Hepatocyte (in vitro differentiated cells): ENCODE measurements at regions not wholly inside any gene's neighbourhood (a gene's known extent, or its start where the extent isn't known, plus 50 kb on each side); places are given as distances from the start of the nearest gene placed in this dataset.

Experiments used
- DNase-seq: peaks from one replicate; pipeline ENCODE4 v3.0.0-alpha.2; 2016; ENCODE audit warnings: low spot score
- H2AFZ ChIP-seq: fragments of 200-600 bp; sonication (generic); 2 replicates; pipeline ENCODE4 v1.6.0; 2016; ENCODE audit warnings: antibody characterized with exemption, mild to moderate bottlenecking
- H3K27ac ChIP-seq: fragments of 200-600 bp; sonication (generic); 2 replicates; pipeline ENCODE4 v1.5.1; 2016; ENCODE audit warnings: mild to moderate bottlenecking
- H3K27me3 ChIP-seq: fragments of 200-600 bp; sonication (generic); 2 replicates; pipeline ENCODE4 v1.6.1; 2016
- H3K36me3 ChIP-seq: fragments of 200-600 bp; sonication (generic); replicated peaks from 2 replicates; pipeline ENCODE4 v1.5.1; 2016; ENCODE audit warnings: low read depth; ENCODE audit not compliant: insufficient read depth
- H3K4me1 ChIP-seq: fragments of 200-600 bp; sonication (generic); 2 replicates; pipeline ENCODE4 v1.5.1; 2016; ENCODE audit warnings: mild to moderate bottlenecking, moderate library complexity; ENCODE audit not compliant: insufficient read depth
- H3K4me2 ChIP-seq: fragments of 200-600 bp; sonication (generic); 2 replicates; pipeline ENCODE4 v1.6.0; 2016
- H3K4me3 ChIP-seq: fragments of 200-600 bp; sonication (generic); 2 replicates; pipeline ENCODE4 v1.5.1; 2016; ENCODE audit warnings: mild to moderate bottlenecking
- H3K79me2 ChIP-seq: fragments of 200-600 bp; sonication (generic); 2 replicates; pipeline ENCODE4 v1.6.0; 2017; ENCODE audit warnings: mild to moderate bottlenecking
- H3K9me2 ChIP-seq: fragments of 200-600 bp; sonication (generic); replicated peaks from 2 replicates; pipeline ENCODE4 v1.6.0; 2017; ENCODE audit warnings: mild to moderate bottlenecking; ENCODE audit not compliant: insufficient read depth
- H3K9me3 ChIP-seq: fragments of 200-600 bp; sonication (generic); 2 replicates; pipeline ENCODE4 v1.5.1; 2016; ENCODE audit warnings: low read depth, mild to moderate bottlenecking
- H4K20me1 ChIP-seq: fragments of 200-600 bp; sonication (generic); 2 replicates; pipeline ENCODE4 v1.6.0; 2016; ENCODE audit warnings: mild to moderate bottlenecking; ENCODE audit not compliant: insufficient read depth, poor library complexity, severe bottlenecking
- EZH2 ChIP-seq: fragments of 200-600 bp; sonication (generic); IDR thresholded peaks from 2 replicates; pipeline ENCODE4 v1.6.1; 2016; ENCODE audit warnings: antibody characterized with exemption, mild to moderate bottlenecking, borderline replicate concordance
- EZH2phosphoT487 ChIP-seq: fragments of 200-600 bp; sonication (generic); IDR thresholded peaks from one replicate; pipeline ENCODE4 v1.6.1; 2018; ENCODE audit warnings: antibody characterized with exemption, mild to moderate bottlenecking, low read depth, moderate library complexity; ENCODE audit not compliant: unreplicated experiment, severe bottlenecking
- WGBS: methylation state at CpG from one replicate; pipeline ENCODE4 v1.1.6; 2016; ENCODE audit warnings: low lambda C conversion rate; ENCODE audit errors: missing lambda C conversion rate; 5-methylcytosine and 5-hydroxymethylcytosine counted together
- TF ChIP-seq, protein P1 (sequence below): fragments of 200-600 bp; sonication (generic); IDR thresholded peaks from 2 replicates; pipeline ENCODE4 v1.5.1; 2016; ENCODE audit warnings: antibody characterized with exemption, mild to moderate bottlenecking; ENCODE audit not compliant: poor library complexity

DNA sequence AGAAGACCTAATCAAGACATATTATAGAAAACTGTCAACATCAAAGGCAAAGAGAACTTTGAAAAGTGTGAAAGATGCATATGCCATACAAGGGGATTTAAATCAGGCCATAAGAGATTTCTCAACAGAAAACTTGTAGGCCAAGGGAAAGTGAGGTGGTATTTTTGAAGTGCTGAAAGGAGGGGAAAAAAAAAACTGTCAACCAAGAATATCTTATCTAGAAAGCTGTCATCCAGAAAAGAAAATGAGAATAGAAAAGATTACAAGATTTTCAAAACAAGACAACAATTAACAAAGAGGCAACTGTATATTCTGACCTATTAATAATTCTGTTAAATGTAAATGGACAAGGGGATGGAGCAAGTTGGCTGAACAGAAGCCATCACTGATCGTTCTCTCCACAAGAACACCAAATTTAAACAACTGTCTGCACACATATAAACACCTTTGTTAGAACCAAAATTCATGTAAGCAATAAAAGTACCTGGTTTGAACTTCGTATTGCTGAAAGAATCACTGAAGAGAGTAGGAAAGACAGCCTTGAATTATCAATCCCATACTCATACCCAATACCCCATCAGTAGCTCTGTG lies 880.1 kb upstream of the PCDH9 start:
- 77% methylated on average over 2 of the region's 2 CpGs for whole genome bisulfite sequencing
- no peak for TF ChIP-seq EZH2
- H3K9me2 ChIP-seq = no peaks in the 10 kb centered on the region
- H3K4me2 ChIP-seq = no peak overlapping the region
- H3K4me1 ChIP-seq = no peaks in the 10 kb centered on the region
- H3K27ac ChIP-seq = no peak overlapping the region
- no peaks in the 10 kb centered on the region for H4K20me1 ChIP-seq
- DNase-seq = no peak
- no peaks in the 10 kb centered on the region for H3K36me3 ChIP-seq
- no peak overlapping the region for H2AFZ ChIP-seq
- H3K79me2 ChIP-seq = no peaks in the 10 kb centered on the region
- no peaks in the 10 kb centered on the region for H3K27me3 ChIP-seq
- H3K4me3 ChIP-seq = no peak overlapping the region
- H3K9me3 ChIP-seq = no peaks in the 10 kb centered on the region

DNA sequence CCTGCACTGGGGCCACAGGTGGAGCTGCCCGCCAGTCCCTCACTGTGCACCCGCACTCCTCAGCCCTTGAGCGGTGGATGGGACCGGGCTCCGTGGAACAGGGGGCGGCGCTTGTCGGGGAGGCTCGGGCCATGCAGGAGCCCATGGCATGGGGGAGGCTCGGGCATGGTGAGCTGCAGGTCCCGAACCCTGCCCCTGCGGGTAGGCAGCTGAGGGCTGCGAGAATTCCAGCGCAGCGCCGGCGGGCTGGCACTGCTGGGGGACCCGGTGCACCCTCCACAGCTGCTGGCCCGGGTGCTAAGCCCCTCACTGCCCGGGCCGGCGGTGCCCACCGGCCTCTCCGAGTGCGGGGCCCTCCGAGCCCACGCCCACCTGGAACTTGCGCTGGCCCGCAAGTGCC lies 877.5 kb upstream of the PCDH9 start:
- no peak for TF ChIP-seq EZH2phosphoT487
- TF ChIP-seq, protein P1, sequence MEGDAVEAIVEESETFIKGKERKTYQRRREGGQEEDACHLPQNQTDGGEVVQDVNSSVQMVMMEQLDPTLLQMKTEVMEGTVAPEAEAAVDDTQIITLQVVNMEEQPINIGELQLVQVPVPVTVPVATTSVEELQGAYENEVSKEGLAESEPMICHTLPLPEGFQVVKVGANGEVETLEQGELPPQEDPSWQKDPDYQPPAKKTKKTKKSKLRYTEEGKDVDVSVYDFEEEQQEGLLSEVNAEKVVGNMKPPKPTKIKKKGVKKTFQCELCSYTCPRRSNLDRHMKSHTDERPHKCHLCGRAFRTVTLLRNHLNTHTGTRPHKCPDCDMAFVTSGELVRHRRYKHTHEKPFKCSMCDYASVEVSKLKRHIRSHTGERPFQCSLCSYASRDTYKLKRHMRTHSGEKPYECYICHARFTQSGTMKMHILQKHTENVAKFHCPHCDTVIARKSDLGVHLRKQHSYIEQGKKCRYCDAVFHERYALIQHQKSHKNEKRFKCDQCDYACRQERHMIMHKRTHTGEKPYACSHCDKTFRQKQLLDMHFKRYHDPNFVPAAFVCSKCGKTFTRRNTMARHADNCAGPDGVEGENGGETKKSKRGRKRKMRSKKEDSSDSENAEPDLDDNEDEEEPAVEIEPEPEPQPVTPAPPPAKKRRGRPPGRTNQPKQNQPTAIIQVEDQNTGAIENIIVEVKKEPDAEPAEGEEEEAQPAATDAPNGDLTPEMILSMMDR = no peak
- Histone ChIP-seq H3K4me2 (no peak overlapping the region), H3K79me2 (no peaks in the 10 kb centered on the region)

DNA sequence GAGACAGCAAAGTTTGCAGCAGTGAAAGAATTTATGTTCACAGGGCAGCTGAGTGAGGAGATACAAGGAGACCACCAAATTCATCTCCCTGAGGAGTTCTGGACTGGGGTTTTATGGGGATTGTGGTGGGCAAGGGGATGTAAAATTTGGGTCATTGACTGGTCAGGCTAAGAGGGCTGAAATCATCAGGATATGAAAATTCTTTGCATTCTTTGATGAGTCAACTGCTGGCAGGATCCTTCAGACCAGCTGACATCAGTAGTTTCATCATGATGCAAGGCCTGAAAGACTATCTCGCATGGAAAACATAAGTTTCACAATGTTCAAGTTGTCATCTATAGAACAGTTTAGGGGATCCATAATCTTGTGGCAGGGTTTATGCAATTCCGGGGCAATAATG lies 869.5 kb upstream of the PCDH9 start:
- Histone ChIP-seq H3K4me3 (no peak overlapping the region), H4K20me1 (no peaks in the 10 kb centered on the region), H3K4me2 (no peak overlapping the region), H3K36me3 (no peaks in the 10 kb centered on the region), H3K79me2 (no peaks in the 10 kb centered on the region), H3K27ac (no peak overlapping the region), H3K27me3 (no peaks in the 10 kb centered on the region), H3K9me3 (no peaks in the 10 kb centered on the region), H3K9me2 (no peaks in the 10 kb centered on the region), H2AFZ (no peak overlapping the region), H3K4me1 (no peaks in the 10 kb centered on the region)
- 90% methylated on average over 2 of the region's 2 CpGs for WGBS
- TF ChIP-seq, protein P1 = no peak
- TF ChIP-seq EZH2phosphoT487 (no peak), EZH2 (no peak)
- peak; percentile 7 for DNase-seq

More for the DNA sequence above, 877.5 kb upstream of the PCDH9 start:
- 97% methylated on average over 25 of the region's 29 CpGs for WGBS
- no peak overlapping the region for H3K4me3 ChIP-seq
- H3K9me2 ChIP-seq = no peaks in the 10 kb centered on the region
- no peaks in the 10 kb centered on the region for H3K4me1 ChIP-seq
- H2AFZ ChIP-seq = no peak overlapping the region
- no peaks in the 10 kb centered on the region for H3K9me3 ChIP-seq
- no peaks in the 10 kb centered on the region for H3K27me3 ChIP-seq
- no peak for DNase-seq
- no peaks in the 10 kb centered on the region for H3K36me3 ChIP-seq
- no peak overlapping the region for H3K27ac ChIP-seq
- no peaks in the 10 kb centered on the region for H4K20me1 ChIP-seq

DNA sequence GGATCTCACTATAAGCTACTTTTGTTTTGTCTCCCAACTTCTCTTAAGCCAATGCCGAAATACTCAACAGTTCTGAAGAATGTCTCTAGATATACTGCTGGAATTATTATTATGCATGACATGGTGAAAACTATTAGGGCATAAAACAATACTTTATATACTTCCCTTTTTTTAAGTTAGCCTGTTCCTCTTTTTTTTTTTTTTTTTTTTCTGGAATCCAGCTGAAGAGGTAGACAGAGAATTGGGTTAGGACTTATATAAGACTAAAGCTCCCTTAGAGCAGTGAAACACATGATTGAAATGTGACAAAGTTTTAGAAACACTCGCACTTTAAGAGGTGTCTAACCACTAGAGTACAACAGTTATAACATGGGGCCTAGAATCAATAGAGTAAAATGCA lies 850.9 kb upstream of the PCDH9 start:
- Histone ChIP-seq H3K9me2 (no peaks in the 10 kb centered on the region), H3K36me3 (no peaks in the 10 kb centered on the region), H3K27ac (no peak overlapping the region), H3K9me3 (no peaks in the 10 kb centered on the region), H3K27me3 (no peaks in the 10 kb centered on the region), H3K79me2 (no peaks in the 10 kb centered on the region), H3K4me2 (no peak overlapping the region), H4K20me1 (no peaks in the 10 kb centered on the region), H3K4me3 (no peak overlapping the region), H2AFZ (no peak overlapping the region), H3K4me1 (no peaks in the 10 kb centered on the region)
- no peak for DNase-seq
- 98% methylated on average over 2 of the region's 2 CpGs for WGBS
- TF ChIP-seq, protein P1 = no peak
- no peak for TF ChIP-seq EZH2
- TF ChIP-seq EZH2phosphoT487 = no peak
